Muscle of back (tissue), 3 donors: ENCODE measurements at regions not wholly inside any gene's neighbourhood (a gene's known extent, or its start where the extent isn't known, plus 50 kb on each side); places are given as distances from the start of the nearest gene placed in this dataset.

Source experiments
- DNase-seq, 3 donors: peaks; one replicate each; pipeline versions ENCODE4 v3.0.0 to v3.0.0-alpha.2; 2013

DNA sequence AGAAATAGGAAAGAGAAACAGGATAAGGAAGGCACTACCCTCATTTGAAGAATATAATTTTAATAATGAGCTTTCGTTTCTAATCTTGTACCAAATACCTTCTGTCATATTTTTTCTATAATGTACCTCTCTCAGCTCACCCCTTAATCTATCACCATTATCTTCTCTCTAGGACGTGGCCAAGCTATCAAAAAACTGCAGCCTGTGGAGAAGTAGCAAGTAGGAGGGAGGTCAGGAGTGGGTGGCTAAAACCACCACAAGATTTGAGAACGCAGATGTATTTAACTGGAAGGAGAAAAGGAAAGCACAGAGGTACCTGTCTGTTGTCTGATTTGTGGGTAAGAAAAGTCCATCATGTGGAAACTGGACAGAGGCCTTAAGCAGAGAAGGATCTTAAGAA is 576.7 kb upstream of the DIPK2B start:
- DNase-seq: no peak

DNA sequence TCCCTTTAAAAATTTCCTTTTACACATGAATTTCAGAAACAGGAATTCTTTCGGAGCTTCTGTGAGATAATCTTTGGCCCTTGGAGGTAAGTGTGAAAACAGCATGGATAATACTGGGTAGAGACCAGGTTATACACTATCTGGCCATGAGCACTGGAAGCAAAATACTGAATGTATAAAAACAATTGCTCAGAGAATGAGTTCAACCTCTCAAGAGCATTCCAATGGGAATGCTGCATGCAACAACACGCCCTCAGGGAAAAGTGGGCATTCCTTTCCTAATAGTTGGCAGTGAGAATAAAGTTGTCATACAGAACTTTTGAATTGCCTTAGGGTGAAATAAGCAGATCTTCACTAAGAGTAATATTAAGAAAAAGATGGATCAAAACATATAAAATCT is 574.8 kb upstream of the DIPK2B start:
- no peak for DNase-seq

DNA sequence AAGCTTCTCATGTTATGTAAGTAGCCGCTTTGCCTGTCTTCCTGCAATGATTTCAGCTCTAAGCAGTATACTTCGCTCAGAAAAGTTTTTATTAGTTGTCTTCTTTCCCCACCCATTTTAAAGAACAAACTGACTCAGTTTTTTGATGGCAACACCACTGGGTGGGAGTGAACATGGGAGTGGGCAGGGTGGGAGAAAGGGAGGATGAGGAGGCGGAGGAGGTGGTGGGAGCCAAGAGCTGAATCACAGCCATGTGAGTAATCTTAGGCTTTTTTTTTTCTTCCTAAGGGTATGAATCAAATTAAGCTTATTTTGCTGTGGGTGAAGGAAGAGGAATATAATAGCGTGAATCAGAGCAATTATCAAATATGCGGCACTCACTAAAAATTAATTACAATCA is 574.3 kb upstream of the DIPK2B start:
- DNase-seq: peak in 1 of 3 donors; percentile 6

DNA sequence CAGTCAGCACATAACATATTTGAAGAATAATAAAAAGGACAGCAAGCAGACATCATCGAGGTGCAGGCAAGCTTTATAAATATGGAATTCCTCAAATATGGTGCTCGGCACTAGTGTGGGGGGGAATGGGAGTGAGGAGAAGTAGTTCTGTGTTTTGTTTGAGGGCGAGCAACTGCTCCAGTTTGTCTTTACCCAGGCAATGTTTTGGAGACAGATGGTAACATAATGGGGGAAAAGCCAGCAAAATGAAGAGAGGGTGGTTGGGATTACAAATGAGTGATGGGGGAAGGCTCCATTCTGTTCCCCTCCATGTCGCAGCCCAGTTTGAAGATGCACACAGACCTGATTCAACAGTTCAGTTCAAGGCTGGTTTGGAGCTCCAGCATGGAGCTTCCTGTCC is 572.9 kb upstream of the DIPK2B start:
- DNase-seq: no peak

DNA sequence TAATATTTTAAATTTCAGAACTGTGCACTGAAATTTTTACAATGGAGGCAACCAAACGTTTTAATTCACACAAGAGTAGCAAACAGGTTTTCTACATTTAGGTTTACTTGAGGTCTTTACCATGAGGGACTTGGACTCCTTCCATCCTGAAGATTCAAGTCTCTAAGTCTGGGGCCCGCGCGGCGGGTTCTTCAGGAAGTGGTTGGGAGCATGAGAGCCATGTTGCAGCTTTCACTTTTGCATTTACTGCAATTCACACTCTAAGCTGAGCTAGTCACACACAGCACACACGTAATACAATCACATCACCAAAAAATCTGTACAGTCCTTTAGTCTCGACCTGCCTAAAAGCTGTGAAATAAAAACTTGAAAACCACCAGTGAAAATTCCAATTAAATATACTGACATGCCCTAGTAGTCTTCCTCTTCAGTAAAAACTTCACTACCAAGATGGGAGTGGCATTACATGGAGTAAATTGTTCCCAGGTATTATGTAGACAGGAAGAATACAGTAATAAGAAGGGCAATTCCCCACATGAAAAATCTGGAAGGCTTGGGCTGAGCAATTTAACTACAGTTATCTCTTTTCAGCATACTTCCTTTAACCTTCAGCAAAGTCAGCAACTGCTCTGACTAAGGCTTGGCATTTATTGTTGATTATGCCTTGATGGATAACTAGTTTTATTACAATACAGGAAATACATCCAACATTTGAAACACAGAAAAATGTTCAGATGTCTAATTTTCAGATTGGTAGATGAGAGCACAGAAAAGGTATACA is 571.1 kb upstream of the DIPK2B start:
- peak in 1 of 3 donors; percentile 32 for DNase-seq

DNA sequence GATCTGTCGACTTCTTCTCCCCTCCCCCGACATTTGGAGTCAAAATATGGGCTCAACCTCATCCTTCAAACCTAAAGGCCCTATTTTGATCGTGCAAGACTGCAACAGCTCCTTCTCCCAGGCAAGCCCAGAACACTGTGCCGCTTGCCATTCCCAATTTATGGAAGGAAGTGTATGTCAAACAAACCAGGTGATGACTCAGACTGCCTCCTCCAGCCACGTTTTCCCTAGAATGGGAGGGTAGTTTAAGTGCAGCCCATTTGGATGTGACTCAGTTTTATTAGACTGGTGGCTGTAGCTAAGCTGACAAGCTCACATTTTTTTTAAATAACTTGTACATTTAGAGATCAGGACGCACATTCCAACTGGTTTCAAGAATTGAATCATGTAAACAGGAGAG is 570.4 kb upstream of the DIPK2B start:
- peak in 2 of 3 donors; percentile 42 to 87 for DNase-seq

DNA sequence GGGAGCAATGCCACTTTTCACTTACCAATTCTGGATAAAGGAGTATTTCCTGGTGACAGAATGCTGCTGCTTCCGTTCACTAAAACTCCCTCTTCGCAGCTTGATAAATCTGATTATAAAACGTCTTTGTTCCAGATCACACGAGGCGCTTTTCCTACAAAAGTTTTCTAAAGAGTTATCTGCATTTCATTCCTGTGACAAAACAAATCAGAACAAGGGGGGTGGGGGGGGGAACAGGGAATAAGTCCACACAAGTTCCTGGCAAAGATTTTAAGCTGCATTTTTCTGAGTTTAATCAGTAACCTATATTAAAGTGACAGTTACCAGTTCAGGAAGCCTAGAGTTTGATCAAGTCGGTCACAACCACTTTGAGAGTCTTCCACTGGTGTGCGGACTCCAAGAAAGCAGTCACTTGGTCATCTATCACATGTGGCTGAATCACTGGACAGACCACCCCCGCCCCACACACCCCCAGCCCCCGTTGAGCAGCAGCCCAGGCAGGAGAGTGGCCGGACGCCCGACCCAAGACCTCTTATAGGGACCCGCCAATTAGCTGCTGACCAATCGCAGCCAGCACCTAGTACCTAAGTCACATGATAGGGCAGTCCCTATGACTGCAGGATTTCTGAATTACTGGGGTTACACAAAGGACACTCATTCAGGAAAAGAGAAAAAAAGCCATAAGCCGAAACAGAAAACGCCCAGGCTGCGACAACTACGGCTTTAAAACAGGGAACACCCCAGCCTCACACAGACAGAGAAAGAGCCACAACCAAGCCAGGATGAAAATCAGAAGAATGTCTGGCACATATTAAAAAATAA is 569.3 kb upstream of the DIPK2B start:
- DNase-seq: peak; percentile 71 to 83 (median 77)

DNA sequence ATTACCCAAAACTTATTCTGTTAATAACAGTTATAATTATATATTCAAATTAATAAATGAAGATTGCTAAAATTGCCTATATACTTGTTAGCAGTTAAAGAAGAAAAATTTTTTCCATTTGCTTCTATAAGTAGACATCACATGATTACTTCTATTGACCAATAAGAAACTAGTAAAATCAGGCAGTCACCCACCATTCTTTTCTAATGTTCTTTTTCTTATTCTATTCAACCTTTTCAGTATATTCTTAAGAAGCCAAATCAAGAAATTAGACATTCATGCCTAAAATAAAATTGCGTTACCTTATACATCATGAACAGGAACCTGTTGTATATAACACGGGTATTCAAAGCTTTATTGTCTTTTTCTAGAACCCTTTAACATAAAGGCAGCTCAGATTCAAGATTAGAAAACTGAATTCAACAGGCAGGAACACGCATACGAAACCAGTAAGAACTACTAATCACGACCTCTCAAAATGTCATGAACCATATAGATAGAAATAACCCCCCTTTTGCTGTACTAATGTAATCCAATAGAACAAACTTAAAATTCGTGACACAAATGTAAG is 568.1 kb upstream of the DIPK2B start:
- peak in 1 of 3 donors; percentile 13 for DNase-seq

DNA sequence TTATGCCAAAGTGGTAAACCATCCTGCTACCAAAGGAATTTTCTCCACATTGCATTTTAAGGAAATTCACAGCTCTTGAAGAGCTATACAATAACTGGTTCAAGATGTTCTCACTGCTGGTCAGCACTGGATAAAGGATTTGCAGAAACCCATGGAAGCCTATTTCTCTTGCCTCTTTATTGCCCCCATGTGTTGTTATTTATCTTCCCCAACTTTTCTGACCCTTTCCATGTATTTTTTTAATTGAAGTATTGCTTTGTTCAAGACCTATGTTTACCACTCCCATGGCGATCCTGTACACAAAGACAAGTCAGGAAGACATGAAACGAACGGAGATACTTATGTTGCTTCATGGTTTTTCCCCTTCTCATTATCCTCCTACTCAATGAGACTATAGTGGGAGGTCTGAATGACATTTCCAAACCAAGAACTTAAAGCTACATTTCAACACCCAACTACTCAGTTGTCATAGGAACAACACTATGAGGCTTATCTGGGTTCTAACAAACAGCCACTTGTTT is 566.4 kb upstream of the DIPK2B start:
- peak in 1 of 3 donors; percentile 17 for DNase-seq

DNA sequence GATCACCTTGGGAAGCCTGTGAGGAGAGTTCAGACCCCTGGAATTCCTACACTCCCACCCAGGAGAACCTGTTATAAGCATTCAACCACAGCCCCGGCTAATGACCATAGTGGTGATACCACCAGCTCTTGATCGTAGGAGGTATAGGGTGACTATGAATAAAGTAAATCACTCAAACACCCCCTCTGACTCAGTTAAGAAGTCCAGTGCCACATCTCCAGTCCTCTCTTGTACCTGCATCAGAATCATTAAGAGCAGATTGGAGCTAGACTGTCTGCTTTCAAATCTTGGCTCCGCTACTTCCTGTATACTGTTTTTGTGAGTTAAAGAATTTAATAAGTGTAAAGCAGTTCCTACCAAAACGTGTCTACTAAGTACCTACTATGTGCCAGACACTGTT is 565.1 kb upstream of the DIPK2B start:
- DNase-seq: no peak

DNA sequence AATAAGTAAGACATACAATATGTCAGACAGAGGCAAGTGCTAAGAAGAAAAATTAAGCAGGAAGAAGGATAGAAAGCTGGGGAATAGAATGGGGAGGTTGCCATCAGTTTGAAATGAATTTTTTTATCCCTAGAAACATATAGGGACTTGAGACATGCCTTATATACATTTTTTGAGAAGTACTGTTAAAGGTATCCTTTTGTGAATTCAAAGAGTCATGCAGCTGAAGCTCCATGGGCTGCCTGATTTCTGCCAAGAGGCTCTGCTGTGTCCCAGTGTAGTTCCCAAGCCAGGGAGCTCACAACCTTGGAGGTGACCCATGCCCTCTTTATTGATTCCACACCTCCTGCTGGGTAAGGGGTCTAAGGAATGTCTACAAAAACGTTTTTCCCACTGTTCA is 564.6 kb upstream of the DIPK2B start:
- DNase-seq: no peak

DNA sequence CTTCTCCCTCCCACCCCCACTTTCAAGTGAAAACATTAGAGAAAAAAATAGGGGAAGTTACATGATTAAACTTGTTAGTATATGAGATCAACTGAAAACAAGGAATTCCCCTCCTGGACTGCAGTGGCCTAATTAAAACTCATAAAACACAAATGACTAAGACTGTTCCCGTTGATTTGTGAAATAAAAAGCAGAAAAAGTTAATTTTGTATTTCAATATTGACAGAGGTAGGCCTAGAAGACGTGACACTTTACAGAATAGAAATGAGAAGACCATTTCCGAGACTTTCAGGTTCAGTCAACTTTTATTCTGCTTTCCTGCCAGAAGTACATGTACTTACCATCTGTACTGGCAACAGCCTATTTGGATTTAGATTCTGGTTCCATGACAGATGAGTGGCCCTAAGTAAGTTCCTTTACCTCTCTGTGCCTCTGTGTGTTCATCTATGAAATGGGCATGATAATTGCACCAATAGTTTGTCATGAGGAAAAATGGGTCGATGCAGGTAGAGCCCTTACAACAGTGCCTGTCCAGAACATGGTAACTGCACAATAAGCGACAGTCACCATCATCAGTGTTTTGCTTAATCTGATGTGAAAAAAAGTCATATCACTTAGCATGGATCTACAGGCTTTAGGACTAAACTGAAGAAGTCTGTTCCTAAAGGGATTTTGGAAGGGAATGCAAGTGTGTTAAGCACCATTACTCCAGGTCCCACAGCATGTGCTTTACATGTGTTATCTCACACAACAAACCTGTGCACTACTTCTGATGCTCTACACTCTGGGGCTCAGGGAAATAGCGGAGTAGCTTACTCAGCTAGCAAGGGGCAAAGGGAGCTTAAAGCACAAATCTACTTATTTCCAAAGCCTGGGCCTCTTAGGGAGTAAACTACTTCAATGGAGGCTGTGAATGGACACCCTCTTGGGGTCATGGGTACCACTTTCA is 562.3 kb upstream of the DIPK2B start:
- no peak for DNase-seq

DNA sequence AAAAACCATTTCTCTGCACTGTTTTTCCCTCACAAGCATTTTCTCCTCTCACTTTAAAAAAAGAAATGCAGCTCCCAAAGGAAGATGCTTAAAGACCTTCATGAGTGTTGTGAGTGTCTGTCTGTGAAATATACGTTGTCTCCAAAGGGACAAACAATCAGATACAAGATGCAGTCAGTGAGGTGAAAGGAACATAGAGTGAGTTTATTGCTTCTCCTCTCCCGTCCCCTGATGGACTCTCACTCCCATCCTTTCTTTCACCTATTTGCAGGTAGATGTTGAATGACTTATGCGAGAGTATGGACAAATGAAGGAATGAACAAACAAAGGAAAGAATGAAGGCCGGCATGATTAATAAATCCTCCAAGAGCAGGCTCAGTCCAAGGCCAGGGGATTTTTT is 561.2 kb upstream of the DIPK2B start:
- no peak for DNase-seq

DNA sequence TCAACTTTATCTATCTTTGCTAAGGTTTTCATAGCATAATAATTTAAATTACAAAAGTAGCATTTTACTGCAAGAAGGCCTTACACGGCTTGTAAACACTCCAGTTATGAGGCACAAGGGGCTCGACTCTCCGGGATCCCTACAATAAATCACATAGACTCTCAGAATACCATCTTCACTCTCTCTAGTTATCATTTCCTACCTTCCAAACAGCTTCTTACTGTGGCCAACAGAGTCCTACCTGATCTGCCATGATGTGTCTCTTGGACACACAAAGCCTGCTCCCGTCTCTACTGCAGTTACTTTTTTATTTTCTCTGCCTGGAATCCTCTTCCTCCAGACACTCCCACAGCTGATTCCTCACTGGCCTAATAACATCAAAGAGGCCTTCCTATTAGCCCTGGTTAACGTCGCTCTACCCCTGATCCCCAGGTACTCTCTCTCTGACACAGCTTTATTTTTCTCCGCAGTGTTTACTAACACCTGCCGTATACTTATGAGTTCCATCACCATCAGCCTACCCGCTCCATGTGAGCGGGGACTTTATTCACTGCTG is 559.6 kb upstream of the DIPK2B start:
- no peak for DNase-seq

DNA sequence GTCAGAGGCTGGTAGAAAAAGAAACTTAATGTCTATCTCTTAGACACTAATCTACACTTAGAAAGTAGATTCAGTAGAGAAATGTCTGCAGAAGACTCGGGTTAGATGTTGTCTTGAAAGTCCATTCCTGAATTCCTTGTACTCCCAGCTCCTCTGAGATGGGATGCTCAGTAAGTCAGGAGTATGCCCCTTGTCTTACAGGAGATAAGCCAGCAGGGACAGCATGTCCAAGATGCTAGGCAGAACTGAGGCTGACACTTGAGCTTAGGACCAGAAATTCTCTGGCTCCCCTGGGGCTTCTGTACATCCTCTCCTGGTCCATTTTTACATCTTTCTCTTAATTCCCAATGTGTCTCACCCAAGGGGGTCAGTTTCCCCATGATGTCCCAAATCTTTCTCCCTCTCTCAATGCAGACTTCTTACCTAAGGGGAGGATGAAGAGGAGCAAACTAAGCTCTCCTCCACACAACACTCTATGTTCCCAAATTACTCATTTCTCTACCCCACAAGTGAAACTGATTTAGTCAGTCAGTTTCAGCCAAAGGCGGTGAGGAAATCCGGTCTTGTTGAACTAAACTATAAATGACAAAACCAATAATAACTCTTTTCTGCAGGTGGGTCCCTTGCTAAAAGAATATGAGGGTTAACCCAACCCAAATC is 558.2 kb upstream of the DIPK2B start:
- no peak for DNase-seq

DNA sequence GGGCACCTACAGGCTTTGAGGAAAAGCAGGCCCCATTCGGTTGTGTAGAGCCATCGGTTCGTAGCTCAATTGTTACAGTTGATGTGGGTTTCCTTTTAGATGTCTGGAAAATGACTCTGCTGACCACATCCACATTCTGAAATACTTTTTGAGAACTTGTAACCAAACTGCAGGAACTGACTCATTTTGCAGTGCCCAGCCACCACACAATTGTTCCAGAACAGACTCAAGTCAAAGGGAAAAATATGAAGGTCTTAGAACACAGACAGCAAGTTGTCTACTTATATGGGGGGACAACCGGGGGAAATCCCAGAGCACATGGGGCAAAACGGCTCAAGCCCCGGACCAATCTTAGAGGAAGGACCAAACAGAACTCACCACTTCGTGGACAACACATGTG is 557.6 kb upstream of the DIPK2B start:
- DNase-seq: peak in 1 of 3 donors; percentile 75

DNA sequence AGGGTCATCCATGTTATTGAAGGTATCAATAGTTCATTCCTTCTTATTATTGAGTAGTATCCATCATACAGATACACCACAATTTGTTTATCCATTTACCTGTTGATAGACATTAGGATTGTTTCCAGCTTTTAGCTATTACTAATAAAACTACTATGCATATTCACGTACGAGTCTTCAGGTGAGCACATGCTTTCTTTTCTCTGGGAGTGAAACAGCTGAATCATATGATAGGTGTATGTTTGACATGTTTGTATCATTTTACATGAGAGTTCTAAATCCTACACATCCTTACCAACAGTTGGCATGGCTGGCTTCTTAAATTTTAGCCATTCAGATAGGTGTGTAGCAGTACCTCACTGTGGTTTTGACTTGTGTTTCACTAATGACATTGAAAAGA is 556.6 kb upstream of the DIPK2B start:
- DNase-seq: no peak

DNA sequence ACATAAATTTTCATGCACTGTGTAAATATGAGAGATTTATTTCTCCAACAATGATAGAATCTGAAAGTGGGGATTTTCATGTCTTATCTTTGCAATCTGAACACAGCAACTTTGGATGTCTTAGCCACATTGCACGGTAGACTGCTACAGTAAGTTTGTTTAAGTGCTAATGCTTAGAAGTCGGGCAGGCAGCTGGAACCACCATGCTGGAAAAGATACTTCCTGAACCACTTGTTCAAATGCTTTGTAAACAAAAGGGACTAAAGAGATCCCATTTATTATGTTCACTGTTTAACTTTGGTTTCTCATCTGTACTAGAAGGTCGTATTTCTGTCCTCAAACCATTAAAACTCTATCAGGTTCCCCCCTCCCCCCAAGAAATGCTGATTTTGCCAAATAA is 555.9 kb upstream of the DIPK2B start:
- DNase-seq: no peak

DNA sequence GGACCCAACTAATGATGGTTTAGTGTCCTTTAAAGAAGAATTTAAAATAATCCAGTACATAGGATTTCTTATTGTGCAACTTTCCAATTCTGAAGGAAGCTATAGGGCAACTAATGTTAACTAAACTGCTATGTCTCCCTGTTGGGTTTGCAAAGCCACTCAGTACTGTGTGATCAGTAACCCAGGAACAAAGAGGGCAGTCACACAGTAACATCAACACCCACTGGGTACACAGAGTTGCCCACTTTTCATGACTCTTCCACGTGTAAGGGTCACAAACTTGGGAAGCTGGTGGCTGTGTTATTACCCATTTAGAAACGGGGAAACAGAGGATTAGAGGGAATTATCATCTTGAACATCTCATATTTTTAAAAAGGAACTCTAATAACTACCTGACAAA is 555.0 kb upstream of the DIPK2B start:
- no peak for DNase-seq

DNA sequence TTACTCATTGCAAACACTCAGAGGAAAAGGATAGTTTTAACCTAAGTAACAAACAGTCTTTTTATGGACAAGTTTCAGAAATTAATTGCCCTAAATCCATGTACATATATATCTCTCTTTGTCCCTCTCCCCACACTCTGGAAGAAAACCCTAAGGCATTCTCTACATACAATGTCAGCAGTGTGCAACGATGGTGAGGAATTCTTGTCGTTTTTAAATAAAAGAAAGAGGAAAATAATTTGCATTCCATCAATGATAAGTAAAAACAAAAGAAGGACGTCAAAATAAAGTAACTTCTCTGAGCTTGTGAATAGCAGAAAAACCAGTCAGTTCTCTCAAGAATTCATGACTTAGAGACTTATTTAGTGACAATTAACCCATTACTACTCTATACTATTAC is 550.5 kb upstream of the DIPK2B start:
- no peak for DNase-seq

DNA sequence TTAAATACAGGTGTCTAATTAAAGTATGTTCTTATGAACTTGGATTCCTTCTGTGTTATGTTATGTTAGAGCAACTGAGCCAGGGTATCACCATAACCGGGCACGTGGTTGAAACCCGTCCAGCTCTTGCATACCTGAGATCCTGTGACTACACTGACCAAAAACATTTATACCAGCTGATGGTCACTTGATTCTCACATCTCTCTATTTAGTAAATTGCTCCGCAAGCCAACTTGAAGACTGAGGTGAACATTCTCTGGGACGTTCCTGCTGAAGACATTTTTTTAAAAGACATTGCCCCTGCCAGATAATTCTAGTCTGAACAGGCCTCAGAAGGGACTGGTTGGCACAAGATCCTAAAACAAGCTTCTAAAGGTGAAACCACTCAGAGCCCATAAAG is 550.0 kb upstream of the DIPK2B start:
- DNase-seq: no peak
